Astrocyte of the cerebellum (primary cell): ENCODE measurements at regions not wholly inside any gene's neighbourhood (a gene's known extent, or its start where the extent isn't known, plus 50 kb on each side); places are given as distances from the start of the nearest gene placed in this dataset.

ENCODE experiments used
- DNase-seq: peaks from one replicate; pipeline ENCODE4 v3.0.0-alpha.2; 2011; ENCODE audit warnings: low read depth
- H3K4me3 ChIP-seq: 2 replicates; pipeline ENCODE4 v1.5.1; 2011; ENCODE audit warnings: mild to moderate bottlenecking, low read depth, low read length, moderate library complexity
- in situ Hi-C: cut with HindIII; loops from 2 replicates; pipeline ENCODE4 v1.10.0; 2017; ENCODE audit warnings: low sequenced_read_pairs
- TF ChIP-seq, protein P1 (sequence below): IDR thresholded peaks from 2 replicates; pipeline ENCODE4 v1.5.1; 2012; ENCODE audit warnings: low read length, low read depth, moderate library complexity, mild to moderate bottlenecking; ENCODE audit errors: missing control alignments

DNA sequence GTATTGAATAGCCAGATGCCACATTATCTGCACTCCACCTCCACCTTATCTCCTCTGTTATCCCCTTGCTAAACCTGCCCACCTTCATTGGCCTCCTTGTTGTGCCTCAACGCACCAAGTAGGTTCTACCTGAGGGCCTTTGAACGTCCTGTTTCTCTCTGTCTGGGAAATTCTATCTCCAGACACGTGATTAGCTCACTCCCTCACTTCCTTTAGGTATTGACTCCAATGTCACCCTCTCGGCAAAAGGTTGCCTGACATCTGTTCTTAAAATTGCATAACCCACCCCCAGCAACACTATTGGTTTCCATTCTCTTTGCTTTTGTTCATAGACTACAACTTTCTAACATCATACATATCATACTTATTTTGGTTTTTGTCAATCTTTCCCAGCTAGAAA, 56.5 kb upstream of the MEDAG start:
- TF ChIP-seq, protein P1, sequence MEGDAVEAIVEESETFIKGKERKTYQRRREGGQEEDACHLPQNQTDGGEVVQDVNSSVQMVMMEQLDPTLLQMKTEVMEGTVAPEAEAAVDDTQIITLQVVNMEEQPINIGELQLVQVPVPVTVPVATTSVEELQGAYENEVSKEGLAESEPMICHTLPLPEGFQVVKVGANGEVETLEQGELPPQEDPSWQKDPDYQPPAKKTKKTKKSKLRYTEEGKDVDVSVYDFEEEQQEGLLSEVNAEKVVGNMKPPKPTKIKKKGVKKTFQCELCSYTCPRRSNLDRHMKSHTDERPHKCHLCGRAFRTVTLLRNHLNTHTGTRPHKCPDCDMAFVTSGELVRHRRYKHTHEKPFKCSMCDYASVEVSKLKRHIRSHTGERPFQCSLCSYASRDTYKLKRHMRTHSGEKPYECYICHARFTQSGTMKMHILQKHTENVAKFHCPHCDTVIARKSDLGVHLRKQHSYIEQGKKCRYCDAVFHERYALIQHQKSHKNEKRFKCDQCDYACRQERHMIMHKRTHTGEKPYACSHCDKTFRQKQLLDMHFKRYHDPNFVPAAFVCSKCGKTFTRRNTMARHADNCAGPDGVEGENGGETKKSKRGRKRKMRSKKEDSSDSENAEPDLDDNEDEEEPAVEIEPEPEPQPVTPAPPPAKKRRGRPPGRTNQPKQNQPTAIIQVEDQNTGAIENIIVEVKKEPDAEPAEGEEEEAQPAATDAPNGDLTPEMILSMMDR = no peak
- in situ Hi-C loops = loop anchor here (5.0 kb wide), 1 partner anchor 42 kb away; no protein-coding TSS in a partner anchor
- H3K4me3 ChIP-seq = no peak overlapping the region
- DNase-seq = no peak

DNA sequence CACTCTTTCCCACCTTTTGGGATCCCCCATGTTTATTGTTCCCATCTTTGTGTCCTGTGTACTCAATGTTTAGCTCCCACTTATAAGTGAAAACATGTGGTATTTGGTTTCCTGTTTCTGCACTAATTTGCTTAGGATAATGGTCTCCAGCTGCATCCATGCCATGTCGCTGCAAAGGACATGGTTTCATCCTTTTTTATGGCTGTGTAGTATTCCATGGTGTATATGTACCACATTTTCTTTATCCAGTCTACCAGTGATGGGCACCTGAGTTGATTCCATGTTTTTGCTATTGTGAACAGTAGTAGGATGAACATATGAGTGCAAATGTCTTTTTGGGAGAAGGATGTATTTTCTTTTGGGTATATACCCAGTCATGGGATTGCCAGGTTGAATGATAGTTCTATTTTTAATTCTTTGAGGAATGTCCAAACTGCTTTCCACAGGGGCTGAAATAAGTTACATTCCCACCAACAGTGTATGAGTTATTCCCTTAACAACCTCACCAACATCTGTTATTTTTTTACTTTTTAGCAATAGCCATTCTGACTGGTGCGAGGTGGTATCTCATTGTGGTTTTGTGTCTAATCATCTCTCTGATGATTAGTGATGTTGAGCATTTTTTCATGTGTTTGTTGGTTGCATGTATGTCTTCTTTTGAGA, 55.7 kb upstream of the MEDAG start:
- H3K4me3 ChIP-seq = no peak overlapping the region
- in situ Hi-C loops = loop anchor here (5.0 kb wide), 1 partner anchor 43 kb away; no protein-coding TSS in a partner anchor
- no peak for DNase-seq
- TF ChIP-seq, protein P1 = no peak

DNA sequence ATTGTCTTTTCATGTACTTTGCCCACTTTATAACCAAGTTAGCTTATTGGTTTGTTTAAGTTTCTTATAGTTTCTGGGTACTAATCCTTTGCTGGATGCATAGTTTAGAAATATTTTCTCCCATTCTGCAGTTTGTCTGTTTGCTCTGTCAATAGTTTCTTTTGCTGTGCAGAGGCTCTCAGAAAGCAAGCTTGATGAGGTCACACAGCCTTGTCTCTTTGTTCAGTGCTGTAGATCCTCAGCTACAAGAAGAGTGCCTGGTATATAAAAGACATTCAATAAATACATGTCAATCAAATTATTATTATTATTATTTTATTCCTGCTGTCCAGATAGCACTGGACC, 55.2 kb upstream of the MEDAG start:
- TF ChIP-seq, protein P1 = no peak

DNA sequence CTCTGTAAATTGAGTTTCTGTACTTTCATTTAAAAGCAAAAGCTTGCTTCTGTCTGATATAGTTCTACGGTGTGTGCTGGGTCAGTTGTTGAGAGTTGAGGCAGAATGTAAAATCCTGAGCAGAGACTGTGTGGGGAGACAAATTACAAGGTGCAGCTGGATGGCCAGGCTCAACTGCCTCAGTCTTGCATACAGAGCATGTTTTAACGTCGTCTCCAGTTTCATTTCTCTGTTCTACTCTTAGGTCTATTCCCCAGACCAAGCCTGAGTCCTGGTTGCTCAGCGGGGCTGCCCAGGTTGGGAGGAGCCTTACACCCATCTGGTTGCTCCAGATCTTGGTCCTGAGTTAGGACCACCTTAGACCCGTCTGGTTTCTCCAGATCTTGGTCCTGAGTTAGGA, 54.4 kb upstream of the MEDAG start:
- TF ChIP-seq, protein P1 = no peak
- H3K4me3 ChIP-seq = no peak overlapping the region
- DNase-seq = no peak
- in situ Hi-C loops = loop anchor here (5.0 kb wide), 1 partner anchor 44 kb away; no protein-coding TSS in a partner anchor

More for the DNA sequence above, 55.2 kb upstream of the MEDAG start:
- in situ Hi-C loops = loop anchor here (5.0 kb wide), 1 partner anchor 44 kb away; no protein-coding TSS in a partner anchor
- no peak for DNase-seq
- H3K4me3 ChIP-seq = no peak overlapping the region

DNA sequence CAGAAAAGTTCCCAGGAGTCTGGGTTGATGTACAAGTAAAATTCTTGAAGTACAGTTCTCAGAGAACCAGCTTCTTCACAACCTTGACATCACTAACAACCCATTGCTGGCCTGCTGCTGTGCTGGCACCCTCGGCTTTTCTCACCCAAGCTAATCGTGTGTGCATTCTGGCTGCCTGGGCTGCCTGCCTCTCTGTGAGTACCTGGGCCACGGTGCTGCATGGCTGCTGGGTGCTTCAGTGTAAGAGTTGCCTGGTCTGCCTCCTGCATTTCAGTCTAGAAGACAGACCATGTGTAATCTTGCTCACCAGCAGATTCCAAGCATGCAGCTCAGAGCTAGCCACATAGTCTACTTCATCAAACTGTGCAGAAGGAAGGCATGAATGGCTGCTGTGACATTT, 50.5 kb upstream of the MEDAG start:
- DNase-seq = no peak
- no peak overlapping the region for H3K4me3 ChIP-seq
- in situ Hi-C loops = no loop called here
- TF ChIP-seq, protein P1 = no peak

DNA sequence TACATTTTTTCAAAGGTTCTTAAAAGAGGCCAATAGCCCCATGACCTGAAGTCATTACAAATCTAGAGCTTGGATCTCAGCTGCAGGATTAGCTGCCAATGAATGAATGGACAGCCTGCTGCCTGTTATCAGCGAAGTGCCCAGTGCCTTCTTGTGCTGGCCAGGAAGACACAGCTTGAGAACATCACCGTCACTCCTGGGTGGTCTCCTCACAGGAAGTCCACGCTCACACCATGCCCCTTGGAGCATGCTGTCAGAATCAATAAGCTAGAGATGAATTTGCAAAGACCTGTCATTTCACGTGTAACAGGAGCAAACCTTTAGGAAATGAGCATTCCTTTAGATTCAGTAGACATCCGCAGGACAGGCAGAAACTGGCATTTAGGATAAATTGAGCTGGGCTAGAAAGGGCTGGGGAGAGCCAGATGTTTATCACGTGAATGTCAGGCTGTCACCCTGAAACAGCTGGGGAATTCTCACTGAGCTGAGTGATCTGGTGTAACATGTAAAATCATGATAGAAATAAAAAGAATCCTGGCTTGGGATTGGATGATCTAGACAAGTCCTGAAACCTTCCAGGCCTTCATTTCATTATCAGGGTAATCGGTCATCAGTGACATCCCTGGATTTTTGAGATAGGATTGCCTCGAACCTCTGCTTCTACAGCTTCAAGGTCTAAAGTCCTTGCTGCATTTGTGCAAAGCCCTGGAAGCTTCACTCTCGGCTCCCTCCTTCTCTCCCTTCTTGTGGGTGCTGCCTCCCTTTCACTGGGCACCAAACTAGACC, 49.9 kb upstream of the MEDAG start:
- H3K4me3 ChIP-seq = no peak overlapping the region
- DNase-seq = no peak
- TF ChIP-seq, protein P1 = no peak
- in situ Hi-C loops = no loop called here
